HL-60 (cell line): ENCODE measurements at regions not wholly inside any gene's neighbourhood (a gene's known extent, or its start where the extent isn't known, plus 50 kb on each side); places are given as distances from the start of the nearest gene placed in this dataset.

Source experiments
- GABPA ChIP-seq: IDR thresholded peaks from 2 replicates; pipeline ENCODE4 v1.6.1; 2012; ENCODE audit warnings: low read depth
- TF ChIP-seq, protein P1 (sequence below): IDR thresholded peaks from one replicate; pipeline ENCODE4 v1.5.1; 2011; ENCODE audit warnings: low read length, control low read depth, inconsistent platforms; ENCODE audit not compliant: insufficient read depth

DNA sequence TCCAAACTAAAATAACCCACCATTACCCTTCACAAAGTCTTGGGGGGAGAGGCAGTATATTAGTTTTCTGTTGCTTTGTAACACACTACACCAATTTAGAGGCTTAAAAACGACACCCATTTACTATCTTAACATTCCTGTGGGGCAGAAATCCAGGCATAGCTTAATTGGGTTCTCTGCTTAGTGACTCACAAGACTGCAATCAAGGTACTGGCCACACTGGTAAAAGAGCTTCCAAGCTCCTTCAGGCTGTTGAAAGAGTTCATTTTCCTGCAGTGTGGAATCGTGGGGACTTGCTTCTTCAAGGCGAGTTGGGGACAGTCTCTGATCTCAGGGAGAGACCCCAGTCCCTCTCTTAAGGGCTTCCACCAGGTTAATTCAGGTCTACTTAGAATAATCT, 139.1 kb downstream of the XPNPEP1 start:
- TF ChIP-seq, protein P1, sequence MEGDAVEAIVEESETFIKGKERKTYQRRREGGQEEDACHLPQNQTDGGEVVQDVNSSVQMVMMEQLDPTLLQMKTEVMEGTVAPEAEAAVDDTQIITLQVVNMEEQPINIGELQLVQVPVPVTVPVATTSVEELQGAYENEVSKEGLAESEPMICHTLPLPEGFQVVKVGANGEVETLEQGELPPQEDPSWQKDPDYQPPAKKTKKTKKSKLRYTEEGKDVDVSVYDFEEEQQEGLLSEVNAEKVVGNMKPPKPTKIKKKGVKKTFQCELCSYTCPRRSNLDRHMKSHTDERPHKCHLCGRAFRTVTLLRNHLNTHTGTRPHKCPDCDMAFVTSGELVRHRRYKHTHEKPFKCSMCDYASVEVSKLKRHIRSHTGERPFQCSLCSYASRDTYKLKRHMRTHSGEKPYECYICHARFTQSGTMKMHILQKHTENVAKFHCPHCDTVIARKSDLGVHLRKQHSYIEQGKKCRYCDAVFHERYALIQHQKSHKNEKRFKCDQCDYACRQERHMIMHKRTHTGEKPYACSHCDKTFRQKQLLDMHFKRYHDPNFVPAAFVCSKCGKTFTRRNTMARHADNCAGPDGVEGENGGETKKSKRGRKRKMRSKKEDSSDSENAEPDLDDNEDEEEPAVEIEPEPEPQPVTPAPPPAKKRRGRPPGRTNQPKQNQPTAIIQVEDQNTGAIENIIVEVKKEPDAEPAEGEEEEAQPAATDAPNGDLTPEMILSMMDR: no peak
- TF ChIP-seq GABPA: no peak
